ENCODE measurements at regions not wholly inside any gene's neighbourhood (a gene's known extent, or its start where the extent isn't known, plus 50 kb on each side); places are given as distances from the start of the nearest gene placed in this dataset.
"Not testable (repeated sequence)": the region's sequence is repeated elsewhere in the genome, so short reads cannot be mapped to it uniquely, and the experiment has no call there.

GRCh38 chrX:40893251-40893910 lies 158.0 kb upstream of the MED14 start:
- DNase-seq = no peak

GRCh38 chrX:40895246-40895645 lies 159.9 kb upstream of the MED14 start:
- DNase-seq = no peak

- no peak for DNase-seq
Measured at GRCh38 chrX:40897718-40898270, 162.5 kb upstream of the MED14 start.

- DNase-seq = not testable (repeated sequence)
Measured at GRCh38 chrX:40904739-40905138, 169.4 kb upstream of the MED14 start.

GRCh38 chrX:40908026-40908425 lies 172.7 kb upstream of the MED14 start:
- no peak for DNase-seq

GRCh38 chrX:40908857-40909475 lies 173.6 kb upstream of the MED14 start:
- DNase-seq = no peak

- peak; percentile 2 for DNase-seq
Measured at GRCh38 chrX:40912166-40912565, 173.1 kb upstream of the USP9X start.

GRCh38 chrX:40912576-40912975 lies 172.7 kb upstream of the USP9X start:
- no peak for DNase-seq

- no peak for DNase-seq
Measured at GRCh38 chrX:40920351-40920750, 164.9 kb upstream of the USP9X start.

GRCh38 chrX:40922307-40922706 lies 162.9 kb upstream of the USP9X start:
- no peak for DNase-seq

GRCh38 chrX:40926739-40927427 lies 158.4 kb upstream of the USP9X start:
- not testable (repeated sequence) for DNase-seq

- DNase-seq = no peak
Measured at GRCh38 chrX:40928076-40928475, 157.2 kb upstream of the USP9X start.

GRCh38 chrX:40931921-40932320 lies 153.3 kb upstream of the USP9X start:
- no peak for DNase-seq

GRCh38 chrX:40933132-40933705 lies 152.0 kb upstream of the USP9X start:
- no peak for DNase-seq

- DNase-seq = peak; percentile 0
Measured at GRCh38 chrX:40933706-40934425, 151.4 kb upstream of the USP9X start.

- DNase-seq = no peak
Measured at GRCh38 chrX:40936827-40937226, 148.4 kb upstream of the USP9X start.

GRCh38 chrX:40938423-40938822 lies 146.8 kb upstream of the USP9X start:
- no peak for DNase-seq

- DNase-seq = no peak
Measured at GRCh38 chrX:40943093-40943641, 142.1 kb upstream of the USP9X start.

- no peak for DNase-seq
Measured at GRCh38 chrX:40945361-40945713, 139.9 kb upstream of the USP9X start.

GRCh38 chrX:40947276-40947675 lies 138.0 kb upstream of the USP9X start:
- no peak for DNase-seq

- no peak for DNase-seq
Measured at GRCh38 chrX:40949071-40949470, 136.2 kb upstream of the USP9X start.

GRCh38 chrX:40950546-40950945 lies 134.7 kb upstream of the USP9X start:
- DNase-seq = no peak

- not testable (repeated sequence) for DNase-seq
Measured at GRCh38 chrX:40951407-40951806, 133.8 kb upstream of the USP9X start.

All from DMS79 (cell line).